Neural cell (in vitro differentiated cells): ENCODE measurements at regions not wholly inside any gene's neighbourhood (a gene's known extent, or its start where the extent isn't known, plus 50 kb on each side); places are given as distances from the start of the nearest gene placed in this dataset.

Source experiments
- H2AFZ ChIP-seq: fragments of 200-600, 300-800 bp; sonication (generic), shearing (Covaris generic); 2 replicates; pipeline ENCODE4 v1.6.0; 2014; ENCODE audit warnings: low read depth, mild to moderate bottlenecking, antibody characterized with exemption, low read length, moderate library complexity
- H3F3A ChIP-seq: fragments of 200-600 bp; shearing (Covaris generic); 2 replicates; pipeline ENCODE4 v1.6.1; 2016; ENCODE audit warnings: mild to moderate bottlenecking, moderate library complexity, mixed read lengths, antibody characterized with exemption, low read length; ENCODE audit not compliant: insufficient read depth, poor library complexity, severe bottlenecking
- H3K27ac ChIP-seq: fragments of 200-600, 300-800 bp; sonication (generic), shearing (Covaris generic); 2 replicates; pipeline ENCODE4 v1.5.1; 2014; ENCODE audit warnings: mild to moderate bottlenecking, low read length, moderate library complexity
- H3K27me3 ChIP-seq: fragments of 300-800, 200-600 bp; sonication (generic), shearing (Covaris generic); 2 replicates; pipeline ENCODE4 v1.6.0; 2014; ENCODE audit warnings: mild to moderate bottlenecking, low read depth, low read length, moderate library complexity; ENCODE audit not compliant: insufficient read depth
- H3K36me3 ChIP-seq: fragments of 300-800, 200-600 bp; sonication (generic), shearing (Covaris generic); 2 replicates; pipeline ENCODE4 v1.5.1; 2014; ENCODE audit warnings: mild to moderate bottlenecking, antibody characterized with exemption, low read length, moderate library complexity; ENCODE audit not compliant: insufficient read depth
- H3K4me2 ChIP-seq: fragments of 300-800, 200-600 bp; sonication (generic), shearing (Covaris generic); 2 replicates; pipeline ENCODE4 v1.6.0; 2014; ENCODE audit warnings: mild to moderate bottlenecking, low read length
- H3K4me3 ChIP-seq: fragments of 300-800, 200-600 bp; sonication (generic), shearing (Covaris generic); 2 replicates; pipeline ENCODE4 v1.5.1; 2014; ENCODE audit warnings: mild to moderate bottlenecking, low read length, moderate library complexity
- H3K79me2 ChIP-seq: fragments of 200-600 bp; shearing (Covaris generic); replicated peaks from 2 replicates; pipeline ENCODE4 v1.6.0; 2014; ENCODE audit warnings: mild to moderate bottlenecking, low read length, moderate library complexity; ENCODE audit not compliant: insufficient read depth
- H3K9ac ChIP-seq: fragments of 300-800, 200-600 bp; sonication (generic), shearing (Covaris generic); 2 replicates; pipeline ENCODE4 v1.6.1; 2016; ENCODE audit warnings: mild to moderate bottlenecking, low read length, mixed read lengths
- H3K9me2 ChIP-seq: fragments of 200-600 bp; shearing (Covaris generic); 2 replicates; pipeline ENCODE4 v1.6.1; 2016; ENCODE audit warnings: mild to moderate bottlenecking, low read length, mixed read lengths; ENCODE audit not compliant: insufficient read depth
- H3K9me3 ChIP-seq: fragments of 200-600, 300-800 bp; sonication (generic), shearing (Covaris generic); 2 replicates; pipeline ENCODE4 v1.6.1; 2016; ENCODE audit warnings: mild to moderate bottlenecking, mixed run types, low read length, moderate library complexity, mixed read lengths
- H4K20me1 ChIP-seq: fragments of 200-600 bp; shearing (Covaris generic); 2 replicates; pipeline ENCODE4 v1.6.1; 2016; ENCODE audit warnings: mild to moderate bottlenecking, mixed run types; ENCODE audit not compliant: insufficient read depth
- EP300 ChIP-seq: fragments of 450-650 bp; conservative IDR thresholded peaks from 2 replicates; pipeline ENCODE4 v1.6.1; 2014; ENCODE audit warnings: antibody characterized with exemption, mild to moderate bottlenecking, moderate library complexity; ENCODE audit not compliant: poor library complexity, severe bottlenecking
- EZH2 ChIP-seq: fragments of 200-600, 300-800 bp; shearing (Covaris generic), sonication (generic); IDR thresholded peaks from 2 replicates; pipeline ENCODE4 v1.6.1; 2014; ENCODE audit warnings: antibody characterized with exemption, low read length, borderline replicate concordance, mild to moderate bottlenecking; ENCODE audit not compliant: insufficient read depth, poor library complexity, severe bottlenecking
- MXI1 ChIP-seq: fragments of 450-650 bp; conservative IDR thresholded peaks from 2 replicates; pipeline ENCODE4 v1.6.1; 2014; ENCODE audit warnings: antibody characterized with exemption, mild to moderate bottlenecking; ENCODE audit not compliant: poor library complexity, severe bottlenecking
- POLR2AphosphoS5 ChIP-seq: IDR thresholded peaks from 2 replicates; pipeline ENCODE4 v1.6.1; 2012
- RAD21 ChIP-seq: fragments of 450-650 bp; conservative IDR thresholded peaks from 2 replicates; pipeline ENCODE4 v1.6.1; 2014; ENCODE audit warnings: antibody characterized with exemption, mild to moderate bottlenecking, moderate library complexity
- SMC3 ChIP-seq: fragments of 450-650 bp; conservative IDR thresholded peaks from 2 replicates; pipeline ENCODE4 v1.6.1; 2014; ENCODE audit warnings: antibody characterized with exemption, mild to moderate bottlenecking, moderate library complexity; ENCODE audit not compliant: poor library complexity
- TAF1 ChIP-seq: IDR thresholded peaks from 2 replicates; pipeline ENCODE4 v1.6.1; 2012; ENCODE audit warnings: low read depth
- TF ChIP-seq, protein P1 (sequence below): fragments of 450-650 bp; IDR thresholded peaks from 2 replicates; pipeline ENCODE4 v1.5.1; 2014; ENCODE audit warnings: antibody characterized with exemption, mild to moderate bottlenecking, moderate library complexity; ENCODE audit not compliant: poor library complexity, severe bottlenecking
- TF ChIP-seq, protein P2 (sequence below): IDR thresholded peaks from 2 replicates; pipeline ENCODE4 v1.6.1; 2012; ENCODE audit warnings: borderline replicate concordance

- H3K9ac ChIP-seq: no peak overlapping the region
- H4K20me1 ChIP-seq: no peaks in the 10 kb centered on the region
- no peaks in the 10 kb centered on the region for H3K79me2 ChIP-seq
- no peaks in the 10 kb centered on the region for H3K27me3 ChIP-seq
- H3K27ac ChIP-seq: no peak overlapping the region
- no peak overlapping the region for H3K4me3 ChIP-seq
- no peaks in the 10 kb centered on the region for H3K36me3 ChIP-seq
- H3K4me2 ChIP-seq: no peak overlapping the region
- TF ChIP-seq TAF1 (no peak), MXI1 (no peak), SMC3 (no peak), EZH2 (no peak), POLR2AphosphoS5 (no peak), RAD21 (no peak), EP300 (no peak)
- TF ChIP-seq, protein P1, sequence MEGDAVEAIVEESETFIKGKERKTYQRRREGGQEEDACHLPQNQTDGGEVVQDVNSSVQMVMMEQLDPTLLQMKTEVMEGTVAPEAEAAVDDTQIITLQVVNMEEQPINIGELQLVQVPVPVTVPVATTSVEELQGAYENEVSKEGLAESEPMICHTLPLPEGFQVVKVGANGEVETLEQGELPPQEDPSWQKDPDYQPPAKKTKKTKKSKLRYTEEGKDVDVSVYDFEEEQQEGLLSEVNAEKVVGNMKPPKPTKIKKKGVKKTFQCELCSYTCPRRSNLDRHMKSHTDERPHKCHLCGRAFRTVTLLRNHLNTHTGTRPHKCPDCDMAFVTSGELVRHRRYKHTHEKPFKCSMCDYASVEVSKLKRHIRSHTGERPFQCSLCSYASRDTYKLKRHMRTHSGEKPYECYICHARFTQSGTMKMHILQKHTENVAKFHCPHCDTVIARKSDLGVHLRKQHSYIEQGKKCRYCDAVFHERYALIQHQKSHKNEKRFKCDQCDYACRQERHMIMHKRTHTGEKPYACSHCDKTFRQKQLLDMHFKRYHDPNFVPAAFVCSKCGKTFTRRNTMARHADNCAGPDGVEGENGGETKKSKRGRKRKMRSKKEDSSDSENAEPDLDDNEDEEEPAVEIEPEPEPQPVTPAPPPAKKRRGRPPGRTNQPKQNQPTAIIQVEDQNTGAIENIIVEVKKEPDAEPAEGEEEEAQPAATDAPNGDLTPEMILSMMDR: no peak
- TF ChIP-seq, protein P2, sequence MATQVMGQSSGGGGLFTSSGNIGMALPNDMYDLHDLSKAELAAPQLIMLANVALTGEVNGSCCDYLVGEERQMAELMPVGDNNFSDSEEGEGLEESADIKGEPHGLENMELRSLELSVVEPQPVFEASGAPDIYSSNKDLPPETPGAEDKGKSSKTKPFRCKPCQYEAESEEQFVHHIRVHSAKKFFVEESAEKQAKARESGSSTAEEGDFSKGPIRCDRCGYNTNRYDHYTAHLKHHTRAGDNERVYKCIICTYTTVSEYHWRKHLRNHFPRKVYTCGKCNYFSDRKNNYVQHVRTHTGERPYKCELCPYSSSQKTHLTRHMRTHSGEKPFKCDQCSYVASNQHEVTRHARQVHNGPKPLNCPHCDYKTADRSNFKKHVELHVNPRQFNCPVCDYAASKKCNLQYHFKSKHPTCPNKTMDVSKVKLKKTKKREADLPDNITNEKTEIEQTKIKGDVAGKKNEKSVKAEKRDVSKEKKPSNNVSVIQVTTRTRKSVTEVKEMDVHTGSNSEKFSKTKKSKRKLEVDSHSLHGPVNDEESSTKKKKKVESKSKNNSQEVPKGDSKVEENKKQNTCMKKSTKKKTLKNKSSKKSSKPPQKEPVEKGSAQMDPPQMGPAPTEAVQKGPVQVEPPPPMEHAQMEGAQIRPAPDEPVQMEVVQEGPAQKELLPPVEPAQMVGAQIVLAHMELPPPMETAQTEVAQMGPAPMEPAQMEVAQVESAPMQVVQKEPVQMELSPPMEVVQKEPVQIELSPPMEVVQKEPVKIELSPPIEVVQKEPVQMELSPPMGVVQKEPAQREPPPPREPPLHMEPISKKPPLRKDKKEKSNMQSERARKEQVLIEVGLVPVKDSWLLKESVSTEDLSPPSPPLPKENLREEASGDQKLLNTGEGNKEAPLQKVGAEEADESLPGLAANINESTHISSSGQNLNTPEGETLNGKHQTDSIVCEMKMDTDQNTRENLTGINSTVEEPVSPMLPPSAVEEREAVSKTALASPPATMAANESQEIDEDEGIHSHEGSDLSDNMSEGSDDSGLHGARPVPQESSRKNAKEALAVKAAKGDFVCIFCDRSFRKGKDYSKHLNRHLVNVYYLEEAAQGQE: no peak
- H3F3A ChIP-seq: no peaks in the 10 kb centered on the region
- no peak overlapping the region for H2AFZ ChIP-seq
- H3K9me3 ChIP-seq: no peaks in the 10 kb centered on the region
- H3K9me2 ChIP-seq: no peaks in the 10 kb centered on the region
These were observed 64.6 kb upstream of the TSPAN8 start for GRCh38 chr12:71222436-71222835.

GRCh38 chr12:71220260-71220659 is 62.5 kb upstream of the TSPAN8 start:
- no peak overlapping the region for H3K27ac ChIP-seq
- no peaks in the 10 kb centered on the region for H3K9me2 ChIP-seq
- H4K20me1 ChIP-seq: no peaks in the 10 kb centered on the region
- no peak for TF ChIP-seq RAD21
- no peak for TF ChIP-seq MXI1
- TF ChIP-seq TAF1: no peak
- no peak for TF ChIP-seq EZH2
- no peak for TF ChIP-seq SMC3
- TF ChIP-seq, protein P2: no peak
- no peak for TF ChIP-seq EP300
- no peaks in the 10 kb centered on the region for H3K27me3 ChIP-seq
- no peak overlapping the region for H3K9ac ChIP-seq
- no peaks in the 10 kb centered on the region for H3K9me3 ChIP-seq
- no peak overlapping the region for H3K4me3 ChIP-seq
- no peaks in the 10 kb centered on the region for H3F3A ChIP-seq
- H3K36me3 ChIP-seq: no peaks in the 10 kb centered on the region
- H3K79me2 ChIP-seq: no peaks in the 10 kb centered on the region
- H2AFZ ChIP-seq: no peak overlapping the region
- H3K4me2 ChIP-seq: no peak overlapping the region
